Fibroblast of pulmonary artery (primary cell): ENCODE measurements at regions not wholly inside any gene's neighbourhood (a gene's known extent, or its start where the extent isn't known, plus 50 kb on each side); places are given as distances from the start of the nearest gene placed in this dataset.
A peak's percentile ranks its signal among the peaks of the same experiment; 100 is the strongest.

Experiments used
- DNase-seq: peaks from one replicate; pipeline ENCODE4 v3.0.0-alpha.2; 2010; ENCODE audit warnings: low read depth
- H3K4me3 ChIP-seq: replicated peaks from 2 replicates; pipeline ENCODE4 v1.5.1; 2011; ENCODE audit warnings: low read depth, mild to moderate bottlenecking, control low read depth, low read length, moderate library complexity
- TF ChIP-seq, protein P1 (sequence below): IDR thresholded peaks from 2 replicates; pipeline ENCODE4 v1.5.1; 2011; ENCODE audit warnings: mild to moderate bottlenecking, control low read depth, low read length, inconsistent platforms; ENCODE audit errors: missing control alignments

DNA sequence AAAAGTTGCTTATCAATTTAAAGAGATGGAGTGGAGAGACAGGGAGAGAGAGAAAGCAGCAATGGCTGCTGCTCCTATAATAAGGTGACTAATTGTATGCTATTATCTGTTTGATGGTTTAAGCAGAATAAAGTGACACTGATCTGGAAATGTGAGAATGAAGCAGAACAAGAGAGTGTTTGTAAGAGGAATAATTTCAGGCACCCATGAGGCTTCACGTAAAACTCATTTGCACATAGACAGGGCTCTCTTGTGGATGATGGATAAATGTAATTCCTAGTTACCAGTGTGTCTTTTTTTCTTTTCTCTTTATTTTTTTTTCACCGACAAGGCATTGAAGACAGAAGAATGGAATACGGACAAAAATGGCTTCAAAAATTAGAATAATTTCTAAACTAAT lies 228.8 kb upstream of the TYRP1 start:
- TF ChIP-seq, protein P1, sequence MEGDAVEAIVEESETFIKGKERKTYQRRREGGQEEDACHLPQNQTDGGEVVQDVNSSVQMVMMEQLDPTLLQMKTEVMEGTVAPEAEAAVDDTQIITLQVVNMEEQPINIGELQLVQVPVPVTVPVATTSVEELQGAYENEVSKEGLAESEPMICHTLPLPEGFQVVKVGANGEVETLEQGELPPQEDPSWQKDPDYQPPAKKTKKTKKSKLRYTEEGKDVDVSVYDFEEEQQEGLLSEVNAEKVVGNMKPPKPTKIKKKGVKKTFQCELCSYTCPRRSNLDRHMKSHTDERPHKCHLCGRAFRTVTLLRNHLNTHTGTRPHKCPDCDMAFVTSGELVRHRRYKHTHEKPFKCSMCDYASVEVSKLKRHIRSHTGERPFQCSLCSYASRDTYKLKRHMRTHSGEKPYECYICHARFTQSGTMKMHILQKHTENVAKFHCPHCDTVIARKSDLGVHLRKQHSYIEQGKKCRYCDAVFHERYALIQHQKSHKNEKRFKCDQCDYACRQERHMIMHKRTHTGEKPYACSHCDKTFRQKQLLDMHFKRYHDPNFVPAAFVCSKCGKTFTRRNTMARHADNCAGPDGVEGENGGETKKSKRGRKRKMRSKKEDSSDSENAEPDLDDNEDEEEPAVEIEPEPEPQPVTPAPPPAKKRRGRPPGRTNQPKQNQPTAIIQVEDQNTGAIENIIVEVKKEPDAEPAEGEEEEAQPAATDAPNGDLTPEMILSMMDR = no peak
- no peak for DNase-seq
- H3K4me3 ChIP-seq = no peak overlapping the region

DNA sequence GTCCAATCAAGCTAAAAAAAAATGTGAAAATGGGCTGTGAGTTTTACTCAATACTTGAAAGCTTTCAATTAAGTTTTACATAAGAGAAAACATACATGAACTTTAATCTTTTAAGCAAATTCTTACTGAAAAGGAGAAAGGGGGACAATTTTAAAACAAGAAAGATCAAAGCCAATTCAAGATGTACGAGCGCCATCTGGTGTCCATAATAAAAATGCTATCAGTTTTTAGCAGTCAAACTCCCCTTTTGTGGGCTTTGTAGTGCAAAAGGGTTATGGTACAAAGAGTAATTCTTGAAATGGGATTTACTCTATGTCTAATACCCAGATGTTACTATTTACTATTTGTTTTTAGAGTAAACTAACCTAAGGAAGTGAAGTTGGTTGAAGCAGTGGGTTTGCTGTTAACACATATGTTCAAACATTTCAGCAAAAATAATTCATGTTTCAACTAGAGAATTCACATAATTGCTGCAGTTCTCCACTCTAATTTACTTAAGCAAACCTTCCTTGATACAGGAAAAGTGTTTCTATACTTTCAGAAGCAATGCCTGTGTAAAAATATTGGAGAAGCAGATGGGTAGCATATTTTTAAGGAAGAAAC lies 228.2 kb upstream of the TYRP1 start:
- H3K4me3 ChIP-seq = no peak overlapping the region
- DNase-seq = peak; percentile 40
- TF ChIP-seq, protein P1 = peak; percentile 61

DNA sequence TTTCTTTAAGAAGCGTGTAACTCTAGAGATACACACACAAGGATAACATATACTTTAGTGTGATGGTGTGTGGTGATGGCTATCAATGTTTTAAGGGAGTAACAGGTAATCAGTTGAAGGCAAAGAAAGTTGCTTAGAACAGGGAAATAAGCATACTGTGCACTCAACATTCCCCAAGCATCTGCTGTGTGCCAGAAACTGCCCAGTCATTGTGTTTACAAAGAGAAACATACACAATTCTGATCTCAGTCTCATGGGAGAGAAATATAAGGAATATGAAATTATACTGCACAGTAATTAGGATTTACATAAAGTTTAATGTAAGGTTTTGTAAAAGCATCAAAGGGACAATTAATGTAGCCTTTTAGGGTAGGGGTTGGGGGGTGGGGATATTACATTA lies 224.1 kb upstream of the TYRP1 start:
- no peak overlapping the region for H3K4me3 ChIP-seq
- peak; percentile 1 for DNase-seq
- TF ChIP-seq, protein P1 = no peak

DNA sequence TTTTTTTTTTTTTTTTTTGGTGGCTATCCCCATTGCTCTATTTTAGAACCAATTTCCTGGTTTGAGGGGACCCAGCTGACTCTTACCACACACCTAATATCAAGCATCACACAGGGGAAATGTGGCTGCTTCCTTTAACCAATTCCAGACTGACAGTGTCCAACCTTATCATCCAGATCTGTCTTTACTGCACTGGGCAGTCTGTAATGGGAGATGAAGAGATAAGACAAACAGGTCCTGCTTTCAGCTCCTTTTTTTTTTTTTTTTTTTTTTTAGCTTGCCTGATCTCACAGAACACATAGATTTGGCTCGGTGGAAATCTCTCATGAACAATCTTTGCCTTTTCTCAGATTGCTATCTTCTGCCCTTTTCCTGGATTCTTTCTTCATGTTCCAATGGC lies 198.8 kb upstream of the TYRP1 start:
- no peak overlapping the region for H3K4me3 ChIP-seq
- no peak for DNase-seq
- TF ChIP-seq, protein P1 = no peak

DNA sequence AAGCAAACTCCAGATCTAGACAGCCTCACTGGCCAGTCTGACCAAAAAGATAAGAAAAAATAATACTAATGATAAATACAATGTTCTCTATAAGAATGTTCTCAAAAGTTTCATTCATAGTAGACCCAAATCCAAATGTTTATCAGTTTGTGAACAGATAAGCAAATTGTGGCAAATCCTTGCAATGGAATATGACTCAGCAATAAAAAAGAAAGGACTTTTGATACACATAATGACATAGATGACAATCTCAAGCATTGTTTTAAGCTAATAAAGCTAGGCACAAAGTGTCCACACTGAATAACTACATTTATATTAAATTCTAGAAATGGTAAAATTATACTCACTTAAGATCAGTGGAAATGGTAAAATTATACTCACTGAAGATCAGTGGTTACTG lies 195.4 kb upstream of the TYRP1 start:
- no peak for DNase-seq
- no peak overlapping the region for H3K4me3 ChIP-seq
- TF ChIP-seq, protein P1 = no peak

DNA sequence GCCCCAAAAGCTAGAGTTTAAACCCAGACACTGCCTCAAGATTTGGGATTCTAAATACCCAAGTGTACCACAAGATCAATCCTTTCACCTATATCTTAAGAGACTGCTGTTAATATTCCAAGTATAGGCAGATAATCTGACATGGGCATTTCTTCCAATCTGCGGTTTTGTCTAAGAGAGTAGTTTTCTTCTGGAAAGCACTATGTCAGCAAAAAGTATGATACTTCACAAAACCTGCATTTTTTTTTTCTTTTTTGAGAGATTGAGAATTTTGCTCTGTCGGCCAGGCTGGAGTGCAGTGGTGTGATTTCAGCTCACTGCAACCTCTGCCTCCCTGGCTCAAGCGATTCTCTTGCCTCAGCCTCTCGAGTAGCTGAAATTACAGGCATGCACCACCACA lies 190.7 kb upstream of the TYRP1 start:
- TF ChIP-seq, protein P1 = no peak
- no peak overlapping the region for H3K4me3 ChIP-seq
- DNase-seq = no peak

DNA sequence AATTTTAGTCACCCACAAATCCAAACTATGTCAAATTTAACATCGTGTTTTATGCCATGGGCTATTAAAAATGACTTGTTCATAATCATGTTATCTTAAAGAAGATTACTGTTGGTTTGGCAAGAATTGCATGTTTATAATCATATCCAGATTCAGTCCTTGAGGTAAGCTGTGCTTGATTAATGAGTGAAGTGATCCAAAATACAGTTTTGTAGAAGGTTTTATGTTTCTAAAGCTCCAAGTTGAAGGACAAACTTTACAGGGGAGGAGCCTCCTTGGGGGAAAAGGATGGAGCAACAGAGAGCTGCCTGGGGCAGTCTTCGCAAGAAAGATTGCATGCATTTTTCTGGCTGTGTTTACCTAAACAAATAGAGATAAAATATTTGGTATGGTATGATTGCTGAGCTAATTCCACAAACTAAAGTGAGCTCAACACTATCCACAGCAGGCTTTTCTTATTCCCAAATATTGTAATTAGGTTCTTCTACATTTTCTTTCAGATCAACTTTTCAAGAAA lies 189.5 kb upstream of the TYRP1 start:
- H3K4me3 ChIP-seq = no peak overlapping the region
- DNase-seq = peak; percentile 28
- TF ChIP-seq, protein P1 = no peak
